Neural cell (in vitro differentiated cells): ENCODE measurements at regions not wholly inside any gene's neighbourhood (a gene's known extent, or its start where the extent isn't known, plus 50 kb on each side); places are given as distances from the start of the nearest gene placed in this dataset.

Experiments
- EZH2 ChIP-seq: fragments of 200-600, 300-800 bp; shearing (Covaris generic), sonication (generic); IDR thresholded peaks from 2 replicates; pipeline ENCODE4 v1.6.1; 2014; ENCODE audit warnings: antibody characterized with exemption, low read length, borderline replicate concordance, mild to moderate bottlenecking; ENCODE audit not compliant: insufficient read depth, poor library complexity, severe bottlenecking
- POLR2AphosphoS5 ChIP-seq: IDR thresholded peaks from 2 replicates; pipeline ENCODE4 v1.6.1; 2012
- RAD21 ChIP-seq: fragments of 450-650 bp; conservative IDR thresholded peaks from 2 replicates; pipeline ENCODE4 v1.6.1; 2014; ENCODE audit warnings: antibody characterized with exemption, mild to moderate bottlenecking, moderate library complexity
- REST ChIP-seq: IDR thresholded peaks from 2 replicates; pipeline ENCODE4 v1.6.1; 2012; ENCODE audit warnings: borderline replicate concordance
- TAF1 ChIP-seq: IDR thresholded peaks from 2 replicates; pipeline ENCODE4 v1.6.1; 2012; ENCODE audit warnings: low read depth
- TF ChIP-seq, protein P1 (sequence below): fragments of 450-650 bp; IDR thresholded peaks from 2 replicates; pipeline ENCODE4 v1.5.1; 2014; ENCODE audit warnings: antibody characterized with exemption, mild to moderate bottlenecking, moderate library complexity; ENCODE audit not compliant: poor library complexity, severe bottlenecking

GRCh38 chr3:161854232-161854771, 357.7 kb downstream of the OTOL1 start:
- no peak for TF ChIP-seq POLR2AphosphoS5
- TF ChIP-seq RAD21: no peak
- TF ChIP-seq, protein P1, sequence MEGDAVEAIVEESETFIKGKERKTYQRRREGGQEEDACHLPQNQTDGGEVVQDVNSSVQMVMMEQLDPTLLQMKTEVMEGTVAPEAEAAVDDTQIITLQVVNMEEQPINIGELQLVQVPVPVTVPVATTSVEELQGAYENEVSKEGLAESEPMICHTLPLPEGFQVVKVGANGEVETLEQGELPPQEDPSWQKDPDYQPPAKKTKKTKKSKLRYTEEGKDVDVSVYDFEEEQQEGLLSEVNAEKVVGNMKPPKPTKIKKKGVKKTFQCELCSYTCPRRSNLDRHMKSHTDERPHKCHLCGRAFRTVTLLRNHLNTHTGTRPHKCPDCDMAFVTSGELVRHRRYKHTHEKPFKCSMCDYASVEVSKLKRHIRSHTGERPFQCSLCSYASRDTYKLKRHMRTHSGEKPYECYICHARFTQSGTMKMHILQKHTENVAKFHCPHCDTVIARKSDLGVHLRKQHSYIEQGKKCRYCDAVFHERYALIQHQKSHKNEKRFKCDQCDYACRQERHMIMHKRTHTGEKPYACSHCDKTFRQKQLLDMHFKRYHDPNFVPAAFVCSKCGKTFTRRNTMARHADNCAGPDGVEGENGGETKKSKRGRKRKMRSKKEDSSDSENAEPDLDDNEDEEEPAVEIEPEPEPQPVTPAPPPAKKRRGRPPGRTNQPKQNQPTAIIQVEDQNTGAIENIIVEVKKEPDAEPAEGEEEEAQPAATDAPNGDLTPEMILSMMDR: no peak
- no peak for TF ChIP-seq TAF1
- TF ChIP-seq EZH2: no peak
- TF ChIP-seq REST: no peak
